IMR-90 (cell line): ENCODE measurements at regions not wholly inside any gene's neighbourhood (a gene's known extent, or its start where the extent isn't known, plus 50 kb on each side); places are given as distances from the start of the nearest gene placed in this dataset.
"Not testable (repeated sequence)": the region's sequence is repeated elsewhere in the genome, so short reads cannot be mapped to it uniquely, and the experiment has no call there.

ENCODE experiments used
- ATAC-seq: fragments of 200-7000 bp; cut with Tn5 transposase; 2 replicates; pipeline ENCODE4 v1.9.1; 2020; ENCODE audit warnings: low read depth, mild to moderate bottlenecking, moderate library complexity
- BruUV-seq: library from RNA; stranded (reverse); fragments of 400-500 nt; replicated peaks from 2 replicates; lab custom pipeline; 2021; lab: Mats Ljungman, UMichigan
- CTCF ChIA-PET: fragments of 300-600 bp; formaldehyde crosslinking; extraction: SDS; loops from one replicate; lab custom pipeline; 2021; ENCODE audit warnings: antibody characterized with exemption; lab: Yijun Ruan, JAX
- POLR2A ChIA-PET: fragments of 300-600 bp; sonication (Branson Sonifier 250); formaldehyde crosslinking; loops from one replicate; lab custom pipeline; 2022; ENCODE audit warnings: antibody characterized with exemption; ENCODE audit not compliant: unreplicated experiment; lab: Charles Lee
- DNase-seq: peaks from one replicate; pipeline ENCODE4 v3.0.0; 2013
- H2AFZ ChIP-seq: replicated peaks from 2 replicates; pipeline ENCODE3; 2013; ENCODE audit warnings: low read length, mild to moderate bottlenecking; ENCODE audit not compliant: poor library complexity
- H2AK5ac ChIP-seq: 2 replicates; pipeline ENCODE4 v1.6.1; 2013; ENCODE audit warnings: low read depth, low read length, inconsistent platforms
- H2AK9ac ChIP-seq: replicated peaks from 2 replicates; pipeline ENCODE3; 2013; ENCODE audit warnings: mild to moderate bottlenecking, low read depth, low read length, moderate library complexity; ENCODE audit not compliant: poor library complexity
- H2BK120ac ChIP-seq: 2 replicates; pipeline ENCODE4 v1.6.1; 2013; ENCODE audit warnings: low read depth, low read length, inconsistent platforms
- H2BK15ac ChIP-seq: 3 replicates; pipeline ENCODE4 v1.6.1; 2013; ENCODE audit warnings: low read depth, low read length, inconsistent platforms
- H2BK20ac ChIP-seq: 2 replicates; pipeline ENCODE4 v1.6.1; 2013; ENCODE audit warnings: low read depth, mild to moderate bottlenecking, inconsistent platforms, low read length, moderate library complexity
- H2BK5ac ChIP-seq: 2 replicates; pipeline ENCODE4 v1.6.1; 2013; ENCODE audit warnings: mild to moderate bottlenecking, low read depth, low read length, inconsistent platforms; ENCODE audit not compliant: poor library complexity, severe bottlenecking
- H3K14ac ChIP-seq: replicated peaks from 2 replicates; pipeline ENCODE4 v1.6.1; 2013; ENCODE audit warnings: low read depth, low read length, inconsistent platforms
- H3K18ac ChIP-seq: 2 replicates; pipeline ENCODE4 v1.6.1; 2013; ENCODE audit warnings: low read depth, low read length, control low read depth
- H3K23ac ChIP-seq: 2 replicates; pipeline ENCODE4 v1.6.1; 2013; ENCODE audit warnings: low read depth, low read length, inconsistent platforms
- H3K27ac ChIP-seq: 2 replicates; pipeline ENCODE4 v1.5.1; 2013; ENCODE audit warnings: mild to moderate bottlenecking, control low read depth, low read length; ENCODE audit not compliant: insufficient read depth
- H3K27me3 ChIP-seq: 2 replicates; pipeline ENCODE4 v1.6.1; 2013; ENCODE audit warnings: low read length; ENCODE audit not compliant: control insufficient read depth, insufficient read depth
- H3K36me3 ChIP-seq: 2 replicates; pipeline ENCODE4 v1.6.1; 2013; ENCODE audit warnings: low read length, mixed read lengths; ENCODE audit not compliant: control insufficient read depth, insufficient read depth
- H3K4ac ChIP-seq: 2 replicates; pipeline ENCODE4 v1.6.1; 2013; ENCODE audit warnings: low read depth, low read length, inconsistent platforms
- H3K4me1 ChIP-seq: 2 replicates; pipeline ENCODE4 v1.6.1; 2013; ENCODE audit warnings: low read length, mixed read lengths; ENCODE audit not compliant: control insufficient read depth, insufficient read depth
- H3K4me2 ChIP-seq: 2 replicates; pipeline ENCODE4 v1.6.1; 2013; ENCODE audit warnings: low read depth, mild to moderate bottlenecking, control low read depth, low read length, moderate library complexity
- H3K4me3 ChIP-seq: 2 replicates; pipeline ENCODE4 v1.5.1; 2013; ENCODE audit warnings: low read depth, mild to moderate bottlenecking, control low read depth, low read length, moderate library complexity; ENCODE audit not compliant: insufficient read depth
- H3K56ac ChIP-seq: 2 replicates; pipeline ENCODE4 v1.6.1; 2013; ENCODE audit warnings: low read length, inconsistent platforms; ENCODE audit not compliant: insufficient read depth; ENCODE audit errors: extremely low read depth
- H3K79me1 ChIP-seq, 2 experiments: 2 replicates each; pipeline ENCODE4 v1.6.1; 2013; ENCODE audit warnings: low read length in 2 of 2, inconsistent platforms in 1 of 2, low read depth in 1 of 2
- H3K9ac ChIP-seq: 2 replicates; pipeline ENCODE4 v1.6.1; 2013; ENCODE audit warnings: low read depth, low read length, control low read depth
- H3K9me1 ChIP-seq: 2 replicates; pipeline ENCODE4 v1.6.1; 2013; ENCODE audit warnings: low read length, inconsistent platforms; ENCODE audit not compliant: insufficient read depth
- H3K9me3 ChIP-seq: 2 replicates; pipeline ENCODE4 v1.6.1; 2013; ENCODE audit warnings: low read length; ENCODE audit not compliant: control insufficient read depth, insufficient read depth
- H4K20me1 ChIP-seq: 2 replicates; pipeline ENCODE4 v1.6.1; 2013; ENCODE audit warnings: low read length, inconsistent platforms; ENCODE audit not compliant: insufficient read depth
- H4K5ac ChIP-seq: 2 replicates; pipeline ENCODE4 v1.6.1; 2013; ENCODE audit warnings: mild to moderate bottlenecking, low read depth, low read length, control low read depth
- H4K8ac ChIP-seq, 2 experiments: 2 replicates each; pipeline ENCODE4 v1.6.1; 2013; ENCODE audit warnings: low read depth in 2 of 2, low read length in 2 of 2, control low read depth in 1 of 2, inconsistent platforms in 1 of 2
- H4K91ac ChIP-seq: 2 replicates; pipeline ENCODE4 v1.6.1; 2013; ENCODE audit warnings: low read depth, low read length, inconsistent platforms; ENCODE audit not compliant: insufficient read depth
- WGBS, 2 experiments: methylation state at CpG; one replicate each; pipeline versions ENCODE4 v1.1.5 to v1.1.7; 2013; ENCODE audit warnings: missing lambda C conversion rate in 2 of 2; ENCODE audit not compliant: insufficient read length in 1 of 2; ENCODE audit errors: extremely low coverage in 2 of 2; 5-methylcytosine and 5-hydroxymethylcytosine counted together
- dilution Hi-C: fragments of 300-500 bp; cut with HindIII; formaldehyde crosslinking; loops from one replicate; pipeline ENCODE4 v1.14.3; 2018; ENCODE audit warnings: low sequenced_read_pairs; ENCODE audit not compliant: unreplicated experiment
- in situ Hi-C: fragments of 300-500 bp; cut with MboI; formaldehyde crosslinking; loops from 3 replicates; pipeline ENCODE4 v1.14.3; 2019; ENCODE audit warnings: low sequenced_read_pairs, inconsistent platforms, mixed read lengths
- intact Hi-C: fragments of 100-400 bp; cut with micrococcal nuclease; formaldehyde crosslinking; loops from 2 replicates; pipeline ENCODE4 v1.10.0; 2022

DNA sequence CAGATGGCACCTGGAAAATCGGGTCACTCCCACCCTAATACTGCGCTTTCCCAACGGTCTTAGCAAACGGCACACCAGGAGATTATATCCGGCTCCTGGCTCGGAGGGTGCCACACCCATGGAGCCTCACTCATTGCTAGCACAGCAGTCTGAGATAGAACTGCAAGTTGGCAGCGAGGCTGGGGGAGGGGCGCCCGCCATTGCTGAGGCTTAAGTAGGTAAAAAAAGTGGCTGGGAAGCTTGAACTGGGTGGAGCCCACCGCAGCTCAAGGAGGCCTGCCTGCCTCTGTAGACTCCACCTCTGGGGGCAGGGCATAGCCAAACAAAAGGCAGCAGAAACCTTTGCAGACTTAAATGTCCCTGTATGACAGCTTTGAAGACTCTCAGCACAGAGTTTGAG lies 189.6 kb upstream of the GPR149 start:
- H2BK5ac ChIP-seq, H3K9me1 ChIP-seq, H3K9ac ChIP-seq, intact Hi-C loops, H2BK120ac ChIP-seq, H3K56ac ChIP-seq, H3K4me3 ChIP-seq, H2AK9ac ChIP-seq, H3K4me2 ChIP-seq, in situ Hi-C loops, H3K4ac ChIP-seq, H3K18ac ChIP-seq, H2AFZ ChIP-seq, H3K23ac ChIP-seq, H3K36me3 ChIP-seq, H4K91ac ChIP-seq, H3K27me3 ChIP-seq, H3K9me3 ChIP-seq, dilution Hi-C loops, H4K20me1 ChIP-seq, H4K8ac ChIP-seq, H3K27ac ChIP-seq, H4K5ac ChIP-seq, ATAC-seq, H2BK20ac ChIP-seq, H2BK15ac ChIP-seq, DNase-seq, H3K4me1 ChIP-seq, BruUV-seq, H3K79me1 ChIP-seq, CTCF ChIA-PET, H2AK5ac ChIP-seq, POLR2A ChIA-PET, H3K14ac ChIP-seq: not testable (repeated sequence)
- WGBS, 2 experiments, result 74% methylated on average over 3 of the region's 10 CpGs; no CpG with 5 or more reads in 1 of the 2 experiments
